H1 (cell line): ENCODE measurements at regions not wholly inside any gene's neighbourhood (a gene's known extent, or its start where the extent isn't known, plus 50 kb on each side); places are given as distances from the start of the nearest gene placed in this dataset.
"Not testable (repeated sequence)": the region's sequence is repeated elsewhere in the genome, so short reads cannot be mapped to it uniquely, and the experiment has no call there.

Experiments
- CTCF ChIA-PET: fragments of 300-600 bp; sonication (Branson Sonifier 250); formaldehyde crosslinking; loops from one replicate; lab custom pipeline; 2021; ENCODE audit not compliant: partially characterized antibody; lab: Charles Lee
- POLR2A ChIA-PET: fragments of 300-600 bp; sonication (Branson Sonifier 250); formaldehyde crosslinking; loops from one replicate; lab custom pipeline; 2021; ENCODE audit warnings: inconsistent platforms; ENCODE audit not compliant: partially characterized antibody; lab: Charles Lee
- DNase-seq, 2 experiments: peaks; one replicate each; pipeline versions ENCODE4 v3.0.0 to v3.0.0-alpha.2; 2010 to 2022; ENCODE audit warnings: low spot score in 2 of 2, low read depth in 1 of 2, mixed read lengths in 1 of 2
- FAIRE-seq: peaks from 2 replicates; lab custom pipeline; 2011; peaks lifted over from hg19 to GRCh38; lab: Jason Lieb, UNC
- H2AFZ ChIP-seq: 2 replicates; pipeline ENCODE4 v1.8.1; 2012; ENCODE audit warnings: low read length, inconsistent platforms
- H2AK5ac ChIP-seq: 2 replicates; pipeline ENCODE4 v1.6.1; 2013; ENCODE audit warnings: low read depth, low read length
- H2BK120ac ChIP-seq: replicated peaks from 2 replicates; pipeline ENCODE3; 2013; ENCODE audit warnings: low read depth, low read length, inconsistent platforms
- H2BK12ac ChIP-seq: 2 replicates; pipeline ENCODE4 v1.6.1; 2013; ENCODE audit warnings: low read depth, low read length
- H2BK15ac ChIP-seq: 2 replicates; pipeline ENCODE4 v1.6.1; 2013; ENCODE audit warnings: low read length
- H2BK20ac ChIP-seq: 2 replicates; pipeline ENCODE4 v1.6.1; 2013; ENCODE audit warnings: low read length
- H2BK5ac ChIP-seq: 2 replicates; pipeline ENCODE4 v1.6.1; 2013; ENCODE audit warnings: low read depth, low read length
- H3K14ac ChIP-seq: 2 replicates; pipeline ENCODE4 v1.6.1; 2013; ENCODE audit warnings: inconsistent platforms; ENCODE audit not compliant: insufficient read length
- H3K18ac ChIP-seq: 2 replicates; pipeline ENCODE4 v1.6.1; 2013; ENCODE audit warnings: low read length; ENCODE audit errors: extremely low read depth
- H3K23ac ChIP-seq: 2 replicates; pipeline ENCODE4 v1.6.1; 2013; ENCODE audit warnings: inconsistent platforms; ENCODE audit not compliant: insufficient read length
- H3K23me2 ChIP-seq: 2 replicates; pipeline ENCODE4 v1.6.1; 2013; ENCODE audit warnings: low read depth, low read length
- H3K27ac ChIP-seq: 2 replicates; pipeline ENCODE4 v1.6.1; 2011; ENCODE audit warnings: low read depth, low read length, inconsistent platforms
- H3K27me3 ChIP-seq, 4 experiments: replicated peaks in 1 of 4; 1 replicate in 1 of 4; 2 replicates in 3 of 4; pipeline versions ENCODE4 v1.6.1 to v1.8.1; 2011 to 2013; ENCODE audit warnings: low read length in 3 of 4, mild to moderate bottlenecking in 3 of 4, inconsistent platforms in 2 of 4, mixed read lengths in 2 of 4, moderate library complexity in 1 of 4; ENCODE audit not compliant: control insufficient read depth in 3 of 4, insufficient read depth in 3 of 4; ENCODE audit errors: extremely low read depth in 1 of 4
- H3K36me3 ChIP-seq, 4 experiments: 2 replicates each; pipeline versions ENCODE4 v1.6.1 to v1.8.1; 2011 to 2013; ENCODE audit warnings: mild to moderate bottlenecking in 4 of 4, low read length in 3 of 4, moderate library complexity in 2 of 4, control low read depth in 1 of 4, inconsistent platforms in 1 of 4; ENCODE audit not compliant: insufficient read depth in 4 of 4, control insufficient read depth in 2 of 4
- H3K4ac ChIP-seq: replicated peaks from 2 replicates; pipeline ENCODE3; 2013; ENCODE audit warnings: low read length, low read depth, mixed read lengths, inconsistent platforms; ENCODE audit not compliant: insufficient read length
- H3K4me1 ChIP-seq, 4 experiments: replicated peaks in 1 of 4; 1 replicate in 1 of 4; 2 replicates in 3 of 4; pipeline versions ENCODE4 v1.6.1 to v1.8.1; 2011 to 2013; ENCODE audit warnings: low read length in 3 of 4, inconsistent platforms in 2 of 4, mixed read lengths in 1 of 4; ENCODE audit not compliant: insufficient read depth in 4 of 4, control insufficient read depth in 3 of 4
- H3K4me2 ChIP-seq, 2 experiments: 2 replicates each; pipeline versions ENCODE4 v1.6.1 to v1.8.1; 2011 to 2013; ENCODE audit warnings: low read depth in 2 of 2, low read length in 2 of 2, control low read depth in 1 of 2, inconsistent platforms in 1 of 2, mild to moderate bottlenecking in 1 of 2; ENCODE audit not compliant: insufficient read depth in 1 of 2
- H3K4me3 ChIP-seq, 4 experiments: fragments of 200-600, 300-600 bp in 1 of 4; sonication (generic), shearing (Covaris generic), sonication (Bioruptor Twin) in 1 of 4; 2 replicates each; pipeline versions ENCODE4 v1.5.1 to v1.8.1; 2011 to 2016; ENCODE audit warnings: low read length in 4 of 4, low read depth in 3 of 4, control low read depth in 2 of 4, inconsistent platforms in 2 of 4, mild to moderate bottlenecking in 2 of 4, mixed read lengths in 1 of 4, moderate library complexity in 1 of 4; ENCODE audit not compliant: insufficient read depth in 2 of 4; ENCODE audit errors: extremely low read depth in 1 of 4
- H3K56ac ChIP-seq: replicated peaks from 2 replicates; pipeline ENCODE3; 2013; ENCODE audit warnings: low read depth, mild to moderate bottlenecking, mixed read lengths, low read length, inconsistent platforms; ENCODE audit not compliant: insufficient read length
- H3K79me1 ChIP-seq: 2 replicates; pipeline ENCODE4 v1.6.1; 2013; ENCODE audit warnings: low read depth, low read length, control low read depth
- H3K79me2 ChIP-seq, 2 experiments: 2 replicates each; pipeline versions ENCODE4 v1.6.1 to v1.8.1; 2012 to 2013; ENCODE audit warnings: low read length in 2 of 2, mild to moderate bottlenecking in 2 of 2, inconsistent platforms in 1 of 2; ENCODE audit not compliant: insufficient read depth in 2 of 2, control insufficient read depth in 1 of 2
- H3K9ac ChIP-seq, 4 experiments: replicated peaks in 1 of 4; 1 replicate in 1 of 4; 2 replicates in 3 of 4; pipeline versions ENCODE4 v1.6.1 to v1.8.1; 2011 to 2013; ENCODE audit warnings: low read depth in 3 of 4, low read length in 3 of 4, control low read depth in 2 of 4, mild to moderate bottlenecking in 2 of 4, moderate library complexity in 2 of 4, inconsistent platforms in 1 of 4; ENCODE audit errors: extremely low read depth in 1 of 4
- H3K9me3 ChIP-seq, 2 experiments: 2 replicates each; pipeline versions ENCODE4 v1.6.1 to v1.8.1; 2012 to 2013; ENCODE audit warnings: mild to moderate bottlenecking in 2 of 2, moderate library complexity in 2 of 2, control low read depth in 1 of 2, inconsistent platforms in 1 of 2, low read depth in 1 of 2, low read length in 1 of 2, mixed read lengths in 1 of 2; ENCODE audit not compliant: insufficient read depth in 2 of 2
- H4K20me1 ChIP-seq, 2 experiments: replicated peaks in 1 of 2; 2 replicates each; pipeline versions ENCODE3 to v1.8.1; 2011 to 2013; ENCODE audit warnings: inconsistent platforms in 2 of 2, low read length in 2 of 2, mild to moderate bottlenecking in 1 of 2; ENCODE audit not compliant: insufficient read depth in 2 of 2, control insufficient read depth in 1 of 2
- H4K5ac ChIP-seq: 2 replicates; pipeline ENCODE4 v1.6.1; 2013; ENCODE audit warnings: low read length, low read depth, mixed read lengths, inconsistent platforms; ENCODE audit not compliant: insufficient read length
- H4K8ac ChIP-seq: 2 replicates; pipeline ENCODE4 v1.8.0; 2013; ENCODE audit warnings: mild to moderate bottlenecking, moderate library complexity, low read length, inconsistent platforms; ENCODE audit not compliant: insufficient read depth; ENCODE audit errors: extremely low read depth
- H4K91ac ChIP-seq: replicated peaks from 2 replicates; pipeline ENCODE3; 2013; ENCODE audit warnings: low read length, mixed read lengths, inconsistent platforms; ENCODE audit not compliant: insufficient read length
- WGBS, 2 experiments: shearing (Covaris generic) in 1 of 2; methylation state at CpG; one replicate each; pipeline versions ENCODE4 v1.1.6 to v1.1.7; 2013 to 2015; ENCODE audit warnings: low lambda C conversion rate in 2 of 2, mixed read lengths in 2 of 2, inconsistent platforms in 1 of 2, low coverage in 1 of 2, missing lambda C conversion rate in 1 of 2; ENCODE audit not compliant: insufficient replicate concordance in 2 of 2, insufficient coverage in 1 of 2, insufficient read length in 1 of 2; ENCODE audit errors: extremely low coverage in 1 of 2, missing lambda C conversion rate in 1 of 2; 5-methylcytosine and 5-hydroxymethylcytosine counted together

DNA sequence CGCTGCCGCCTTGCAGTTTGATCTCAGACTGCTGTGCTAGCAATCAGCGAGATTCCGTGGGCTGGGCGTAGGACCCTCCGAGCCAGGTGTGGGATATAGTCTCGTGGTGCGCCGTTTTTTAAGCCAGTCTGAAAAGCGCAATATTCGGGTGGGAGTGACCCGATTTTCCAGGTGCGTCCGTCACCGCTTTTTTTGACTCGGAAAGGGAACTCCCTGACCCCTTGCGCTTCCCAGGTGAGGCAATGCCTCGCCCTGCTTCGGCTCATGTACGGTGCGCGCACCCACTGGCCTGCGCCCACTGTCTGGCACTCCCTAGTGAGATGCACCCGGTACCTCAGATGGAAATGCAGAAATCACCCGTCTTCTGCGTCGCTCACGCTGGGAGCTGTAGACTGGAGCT lies 512.1 kb upstream of the GRID2 start:
- H4K91ac ChIP-seq, H3K18ac ChIP-seq, H3K27me3 ChIP-seq, FAIRE-seq, H3K36me3 ChIP-seq, H3K79me2 ChIP-seq, H4K8ac ChIP-seq, H2BK20ac ChIP-seq, H3K23ac ChIP-seq, H4K5ac ChIP-seq, H3K79me1 ChIP-seq, H3K14ac ChIP-seq, H3K9me3 ChIP-seq, H3K27ac ChIP-seq, H4K20me1 ChIP-seq, H2AK5ac ChIP-seq, H2BK12ac ChIP-seq, H3K56ac ChIP-seq, POLR2A ChIA-PET, H2BK5ac ChIP-seq, H2AFZ ChIP-seq, H2BK15ac ChIP-seq, H3K4me1 ChIP-seq, H2BK120ac ChIP-seq, CTCF ChIA-PET, H3K4ac ChIP-seq, H3K23me2 ChIP-seq: not testable (repeated sequence)
- Histone ChIP-seq H3K9ac (peak overlapping the region in 3 of 4 experiments; percentile 13 to 77 (median 47); a peak in 4 of 7 replicates), H3K4me2 (peak overlapping the region; percentile 42 to 53; a peak in 2 of 4 replicates), H3K4me3 (peak overlapping the region in 3 of 4 experiments; percentile 21 to 49 (median 43); a peak in 5 of 8 replicates)
- DNase-seq, result peak in 1 of 2 experiments; percentile 60
- 29% methylated on average over 24 of the region's 28 CpGs; no CpG with 5 or more reads in 1 of the 2 experiments for WGBS, 2 experiments
